Ureter (tissue), 1 donor: ENCODE measurements at regions not wholly inside any gene's neighbourhood (a gene's known extent, or its start where the extent isn't known, plus 50 kb on each side); places are given as distances from the start of the nearest gene placed in this dataset.

Source experiments
- DNase-seq: peaks from one replicate; pipeline ENCODE4 v3.0.0-alpha.2; 2020; ENCODE audit warnings: low spot score
- donor health status: DM: yes; HTN: yes; CAD: no.

DNA sequence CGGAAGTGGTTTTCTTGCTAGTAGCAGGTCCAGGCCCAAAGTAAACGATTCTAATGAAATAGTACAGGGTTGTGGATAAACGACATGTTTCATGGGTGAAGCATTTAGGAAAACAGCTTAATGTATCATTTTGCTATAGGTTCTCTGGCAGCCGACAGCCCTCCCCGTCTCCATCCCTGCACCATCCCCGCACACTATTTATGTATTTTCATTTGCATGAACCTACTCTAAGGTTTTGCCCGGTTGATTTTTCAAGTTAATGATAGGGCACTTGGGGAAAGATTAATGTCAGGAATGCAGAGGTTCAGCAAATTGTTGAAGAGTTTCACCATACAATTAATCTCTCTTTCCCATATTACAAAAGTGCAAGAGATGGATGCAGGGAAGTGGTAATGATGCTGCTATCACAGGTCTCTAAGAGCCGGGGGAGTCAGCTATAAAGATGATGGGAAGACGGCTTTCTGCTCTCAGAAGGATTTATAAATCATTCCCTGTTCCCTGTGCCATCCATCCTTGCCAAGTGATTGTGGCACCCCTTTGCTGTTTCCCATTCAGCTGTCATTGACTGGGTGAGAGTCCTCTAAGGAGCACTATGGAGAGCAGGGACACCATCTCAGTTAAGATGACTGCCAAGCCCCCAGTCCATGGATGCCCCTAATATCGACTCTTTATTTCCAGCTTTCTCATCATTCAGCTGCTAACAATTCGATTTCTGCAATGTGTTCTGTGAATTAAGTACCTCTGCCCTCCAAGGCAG is 186.3 kb downstream of the IRS2 start:
- DNase-seq, result no peak

DNA sequence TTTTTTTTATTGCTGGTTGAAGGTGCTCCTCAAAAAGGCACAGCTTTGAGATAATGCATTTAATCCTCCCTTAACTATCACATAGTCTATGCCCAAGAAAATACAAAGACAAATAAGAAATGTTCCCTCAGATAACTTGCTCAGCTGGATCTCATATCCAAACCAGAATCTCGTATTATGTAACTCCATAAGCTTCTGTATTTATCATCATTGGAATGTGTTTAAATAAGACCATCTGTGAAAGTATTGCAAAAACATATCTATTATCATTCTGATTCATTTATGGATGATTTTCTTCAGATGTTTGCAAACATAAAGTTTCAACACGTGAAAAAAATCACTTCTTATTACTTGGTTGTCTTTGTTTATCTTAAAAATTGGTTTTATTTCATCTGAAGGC is 190.9 kb downstream of the IRS2 start:
- DNase-seq, result no peak

DNA sequence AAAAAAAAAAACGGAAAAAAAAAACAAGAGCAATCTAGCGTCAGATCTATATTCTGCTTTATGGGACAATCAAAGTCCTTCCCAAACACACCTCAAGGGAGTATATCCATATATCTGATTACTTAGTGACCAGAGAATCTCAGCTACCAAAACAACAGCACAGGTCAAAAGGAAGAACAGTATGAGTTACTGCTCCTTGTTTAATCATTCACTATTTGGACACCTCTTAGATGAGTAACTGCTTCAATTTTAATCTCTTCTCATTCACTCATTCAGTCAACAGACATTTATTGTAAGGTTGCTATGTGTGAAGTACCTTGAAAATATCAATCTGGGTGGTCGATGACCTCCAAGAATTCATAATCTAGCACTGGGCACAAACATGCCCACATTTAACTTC is 193.2 kb downstream of the IRS2 start:
- DNase-seq, result no peak

DNA sequence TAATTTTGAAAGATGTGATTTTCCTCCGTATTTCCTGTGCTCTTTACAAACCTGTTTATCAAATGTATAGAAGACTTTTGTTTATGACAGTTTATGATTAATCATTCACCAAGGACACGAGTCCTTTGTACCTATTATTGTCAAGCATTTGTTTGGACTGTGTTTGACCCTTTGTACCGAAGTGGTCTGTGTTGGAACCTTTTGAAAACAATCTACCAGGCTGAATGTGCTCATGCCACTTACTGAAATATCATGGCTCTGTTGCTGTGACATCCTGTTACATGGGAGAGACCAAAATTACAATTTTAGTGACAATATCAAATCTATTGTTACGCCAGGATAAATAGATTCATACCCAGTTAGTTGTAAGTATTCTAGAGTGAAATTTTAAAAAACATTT is 193.6 kb downstream of the IRS2 start:
- no peak for DNase-seq

DNA sequence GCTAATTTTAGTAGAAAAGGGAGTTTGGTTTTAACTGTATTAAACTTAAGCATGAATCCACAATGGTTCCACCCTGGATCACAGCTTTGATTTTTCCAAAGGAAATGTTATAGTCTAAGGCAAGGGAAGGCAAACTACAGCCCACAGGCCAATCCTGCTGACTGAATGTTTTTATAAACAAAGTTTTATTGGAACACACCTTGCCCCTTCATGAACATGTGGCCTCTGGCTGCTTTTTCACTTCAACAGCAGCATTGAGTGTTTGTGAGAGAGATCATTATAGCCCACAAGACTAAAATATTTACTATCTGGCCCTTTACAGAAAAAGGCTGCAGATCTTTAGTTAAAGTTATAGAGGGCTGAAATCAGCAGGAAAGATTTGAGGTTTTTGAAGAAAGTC is 198.7 kb downstream of the IRS2 start:
- no peak for DNase-seq

DNA sequence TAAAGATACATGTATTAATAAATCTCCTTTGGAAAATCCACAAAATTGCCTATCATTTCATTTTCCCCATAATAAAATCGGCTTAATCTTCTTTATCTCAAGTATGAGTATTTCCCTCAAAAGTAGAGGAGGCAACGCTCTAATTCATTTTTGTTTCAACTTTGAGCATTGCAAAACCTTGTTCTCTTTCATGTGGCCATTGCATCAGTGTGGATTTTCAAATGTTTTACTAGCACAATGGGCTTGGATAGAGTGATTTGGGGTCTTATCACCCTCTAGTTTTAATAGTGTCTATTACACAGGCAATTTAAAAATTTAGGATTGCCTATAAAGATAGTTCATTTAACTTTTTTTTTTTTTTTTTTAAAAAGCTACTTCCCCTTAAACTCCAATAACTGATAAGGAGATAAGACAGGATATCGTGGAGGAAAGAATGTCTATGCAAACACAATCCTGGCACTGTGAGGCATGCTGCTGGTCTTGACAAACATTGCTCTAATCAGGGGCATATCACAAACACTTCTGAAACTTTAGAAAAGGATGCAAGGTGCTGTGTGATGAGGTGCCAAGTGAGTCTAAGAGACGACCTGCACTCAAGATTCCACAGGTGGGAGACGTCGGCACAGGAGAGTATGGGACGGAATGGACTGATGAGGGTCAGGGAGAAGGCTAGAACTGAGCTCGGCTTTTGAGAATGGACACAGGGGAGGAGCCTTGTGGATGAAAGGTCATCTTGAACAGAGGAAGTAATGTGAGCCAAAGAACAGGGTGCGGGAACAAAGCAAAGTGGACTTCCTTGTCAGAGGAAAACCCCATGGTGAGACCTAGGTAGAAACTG is 199.7 kb downstream of the IRS2 start:
- no peak for DNase-seq

DNA sequence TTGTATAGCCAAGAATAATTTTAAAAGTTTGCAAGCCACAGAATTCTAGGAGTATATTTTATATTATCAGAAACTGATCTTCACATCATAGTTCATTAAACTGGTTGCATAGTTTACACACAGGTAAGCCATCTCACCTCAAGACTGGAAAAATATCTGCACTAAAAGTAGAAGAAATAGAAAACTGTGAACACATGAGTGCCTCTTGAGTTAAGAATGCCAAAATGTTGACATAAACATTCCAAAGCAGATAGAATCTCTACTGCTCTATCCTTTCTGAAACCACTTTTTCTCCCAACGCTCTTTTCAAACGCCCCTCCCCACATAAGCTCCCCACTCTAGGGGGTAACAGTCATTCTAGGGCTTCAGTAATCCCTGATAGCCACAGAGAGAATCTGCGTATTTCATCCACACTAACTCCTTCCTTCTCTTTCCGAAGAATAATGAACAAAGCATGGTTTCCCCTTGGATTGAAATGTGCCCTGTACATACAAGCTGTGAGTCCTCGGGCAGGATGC is 201.5 kb downstream of the IRS2 start:
- DNase-seq, result no peak

DNA sequence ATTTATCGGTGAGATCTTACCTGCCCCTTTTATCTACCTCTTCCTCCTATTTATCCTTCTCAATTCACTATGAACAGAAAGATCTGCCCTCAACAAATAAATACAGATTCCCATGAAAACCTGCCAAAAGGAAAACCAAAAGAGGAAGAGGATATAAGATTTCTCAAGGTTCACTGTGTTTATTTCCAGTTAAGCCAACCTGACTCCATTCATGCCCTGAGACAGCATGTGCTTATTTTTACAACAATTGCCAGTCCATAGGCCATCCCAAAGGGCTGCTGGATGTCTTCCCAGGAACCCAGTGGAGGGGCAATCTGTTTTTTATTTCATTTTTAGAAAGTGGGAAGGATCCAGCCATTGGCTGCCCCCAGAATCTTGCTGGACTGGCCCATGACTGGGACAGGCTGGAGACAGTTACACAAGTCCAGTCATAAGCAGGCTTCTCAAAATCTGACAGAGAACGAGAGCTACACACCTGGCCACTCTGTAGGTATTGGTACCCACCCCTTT is 209.1 kb downstream of the IRS2 start:
- no peak for DNase-seq

DNA sequence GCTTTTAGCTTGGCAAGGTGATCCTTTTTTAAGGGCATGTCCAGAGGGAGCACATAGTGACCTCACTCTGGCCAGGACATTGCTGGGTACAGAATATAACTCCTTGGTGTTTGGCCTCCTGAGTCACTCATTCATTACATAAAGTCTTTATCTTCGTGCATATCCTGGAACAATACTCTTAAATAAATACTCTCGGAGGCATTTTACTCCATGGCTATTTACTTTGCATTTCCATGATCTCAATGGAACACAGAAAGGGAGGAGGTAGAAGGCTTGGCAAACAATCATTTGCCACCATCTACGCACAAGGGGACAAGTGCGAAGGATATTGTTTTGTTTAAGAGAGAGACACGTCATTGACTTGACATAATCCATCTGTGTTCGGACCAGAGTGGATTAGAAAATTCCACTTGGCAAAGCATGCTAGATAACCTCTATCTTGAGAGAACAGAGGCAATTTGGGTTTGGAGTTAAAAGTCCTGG is 210.0 kb downstream of the IRS2 start:
- DNase-seq, result no peak

DNA sequence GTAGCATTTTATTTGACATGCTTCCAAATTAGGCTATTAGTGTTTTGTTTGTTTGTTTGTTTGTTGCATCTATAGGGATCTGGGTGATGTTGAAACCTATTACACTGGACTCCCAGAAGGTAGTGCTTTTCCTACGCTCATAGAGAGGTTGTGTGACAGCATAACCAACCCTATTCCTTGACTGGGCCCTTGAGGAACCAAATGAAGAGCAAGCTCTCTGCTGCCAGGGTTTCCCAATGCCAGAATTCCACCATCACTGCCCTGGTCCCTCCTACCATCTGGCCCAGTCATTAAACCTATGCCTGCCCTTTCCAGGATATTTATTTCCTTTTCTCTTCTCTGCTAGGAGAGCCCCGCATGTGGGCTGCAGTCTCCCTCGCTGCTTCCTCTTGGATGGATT is 210.6 kb downstream of the IRS2 start:
- DNase-seq, result no peak

DNA sequence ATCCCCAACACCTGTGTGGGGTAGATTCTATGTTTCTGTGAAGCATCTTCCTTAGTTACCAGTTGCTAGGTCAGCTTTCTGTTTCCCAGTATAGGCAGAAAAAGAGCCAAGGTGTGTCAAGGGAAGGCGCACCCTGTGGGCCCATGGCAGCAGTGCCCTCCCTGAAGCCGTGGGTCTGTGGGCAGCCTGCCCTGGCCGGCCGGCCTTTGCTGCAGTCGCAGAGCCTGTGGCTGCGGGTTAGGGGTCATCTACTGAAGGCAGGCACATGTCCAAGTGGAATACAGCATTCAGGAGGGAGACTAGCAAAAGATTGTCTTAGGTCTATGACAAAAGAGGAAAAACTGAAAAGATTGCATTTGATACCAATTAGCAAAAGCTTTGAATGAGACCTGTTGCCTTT is 214.0 kb downstream of the IRS2 start:
- DNase-seq, result no peak

DNA sequence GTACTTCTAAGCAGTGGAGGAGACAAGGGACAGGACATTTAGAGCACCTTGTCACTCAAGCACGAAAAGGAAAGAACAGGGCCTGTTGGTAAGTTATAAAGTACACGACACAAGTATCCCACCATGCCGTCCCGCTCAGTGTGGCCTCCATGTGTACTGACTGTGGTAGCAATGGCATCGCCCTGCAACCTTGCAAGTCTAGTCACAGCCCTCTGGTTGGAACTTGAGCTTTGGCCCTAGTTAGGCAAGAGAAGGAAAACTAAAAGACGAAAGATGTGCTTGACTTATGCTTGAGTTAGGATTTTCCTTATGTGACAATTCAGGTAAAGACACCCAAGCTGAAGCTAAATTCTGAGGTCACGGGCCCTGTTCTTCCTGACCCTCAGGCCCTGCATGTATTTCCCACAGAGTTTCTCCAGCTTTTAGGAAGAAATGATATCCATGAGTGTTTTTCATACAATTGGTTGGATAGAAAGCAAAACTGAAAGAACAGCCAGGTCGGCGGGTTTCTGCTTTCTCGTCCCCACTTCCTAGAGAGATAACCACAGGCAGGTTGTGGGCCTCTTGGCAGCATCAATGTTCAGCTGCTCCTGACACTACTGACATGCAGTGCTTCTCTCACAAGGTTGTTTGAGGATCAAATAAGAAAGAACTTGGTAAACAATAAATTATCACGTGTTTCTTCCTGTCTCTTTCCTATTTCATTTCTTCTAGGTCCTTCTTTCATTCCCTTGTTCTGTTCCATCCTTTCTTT is 216.2 kb downstream of the IRS2 start:
- DNase-seq, result no peak

DNA sequence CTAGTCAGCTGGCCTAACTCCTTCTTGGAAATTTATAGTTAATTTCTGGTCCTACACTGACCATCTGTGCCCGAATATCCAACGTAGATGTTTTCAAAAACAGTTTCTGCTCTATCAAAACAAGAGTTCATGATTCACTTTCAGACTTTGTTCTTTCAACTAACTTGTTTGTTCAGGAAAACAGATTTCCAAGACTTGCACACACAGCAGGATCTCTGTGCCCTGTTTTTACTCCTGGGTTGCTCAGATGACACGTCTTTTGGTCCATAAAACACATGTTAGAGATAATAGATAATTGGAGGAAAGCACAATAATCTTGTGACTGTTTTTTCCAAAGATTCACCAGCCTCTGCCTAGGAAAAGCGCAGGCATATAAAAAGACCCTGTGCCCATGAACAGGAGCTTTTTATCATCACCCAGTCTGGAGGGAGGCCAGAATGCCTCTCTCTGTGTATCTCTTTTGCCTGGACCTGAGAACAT is 218.0 kb downstream of the IRS2 start:
- DNase-seq, result no peak

DNA sequence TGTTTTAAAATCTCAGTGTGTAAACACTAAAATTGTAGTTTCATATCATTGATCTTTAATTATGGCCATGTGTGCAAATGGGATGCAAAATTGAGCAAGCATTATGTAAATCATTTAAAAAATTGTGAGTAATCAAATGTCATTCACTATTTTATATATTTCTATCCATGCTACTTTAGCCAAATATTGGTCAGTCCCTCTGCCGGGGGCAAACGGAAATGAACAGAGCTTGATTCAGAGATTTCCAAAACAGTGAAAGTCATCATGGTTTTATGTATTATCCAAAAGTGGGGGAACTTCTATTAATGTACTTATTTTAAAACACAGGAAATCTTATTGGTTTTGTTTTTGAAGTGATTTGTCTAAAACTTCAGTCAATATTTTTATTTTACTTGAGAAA is 219.1 kb downstream of the IRS2 start:
- DNase-seq, result no peak

DNA sequence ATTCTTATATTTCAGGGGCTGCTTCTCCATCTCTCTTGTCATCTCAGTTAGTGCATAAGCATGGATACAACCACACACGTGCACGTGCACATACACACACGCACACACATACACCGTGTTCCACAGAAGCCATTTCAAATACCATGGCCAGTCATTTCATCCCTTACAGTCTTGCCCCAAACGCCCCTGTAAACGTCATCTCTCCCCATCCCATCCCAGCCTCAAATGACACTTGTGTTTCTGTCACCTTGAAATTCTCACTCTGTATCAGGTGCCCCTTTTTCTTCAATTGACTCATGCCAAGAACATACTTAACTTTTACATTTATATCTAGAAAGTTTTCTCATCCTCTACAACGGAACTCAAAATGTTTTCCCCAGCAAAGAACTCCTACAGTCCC is 220.5 kb downstream of the IRS2 start:
- no peak for DNase-seq

DNA sequence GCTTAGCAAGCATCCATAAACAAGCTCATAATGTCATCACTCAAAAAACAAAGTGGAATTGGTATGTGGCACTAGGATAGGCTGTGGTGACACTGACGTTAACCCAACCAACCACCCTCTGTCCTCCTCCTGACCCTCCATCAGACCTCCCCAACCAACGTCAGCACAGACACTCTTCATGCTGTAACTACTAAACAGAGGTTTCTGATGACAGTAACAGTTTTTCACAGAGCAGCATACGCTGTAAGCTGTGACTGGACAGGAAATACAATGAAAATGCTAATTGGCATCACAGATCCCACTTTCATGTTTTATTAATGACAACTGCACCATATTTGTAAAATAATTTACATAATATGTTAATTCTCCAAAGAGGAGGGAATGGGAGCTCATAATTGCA is 238.0 kb downstream of the IRS2 start:
- DNase-seq, result no peak

DNA sequence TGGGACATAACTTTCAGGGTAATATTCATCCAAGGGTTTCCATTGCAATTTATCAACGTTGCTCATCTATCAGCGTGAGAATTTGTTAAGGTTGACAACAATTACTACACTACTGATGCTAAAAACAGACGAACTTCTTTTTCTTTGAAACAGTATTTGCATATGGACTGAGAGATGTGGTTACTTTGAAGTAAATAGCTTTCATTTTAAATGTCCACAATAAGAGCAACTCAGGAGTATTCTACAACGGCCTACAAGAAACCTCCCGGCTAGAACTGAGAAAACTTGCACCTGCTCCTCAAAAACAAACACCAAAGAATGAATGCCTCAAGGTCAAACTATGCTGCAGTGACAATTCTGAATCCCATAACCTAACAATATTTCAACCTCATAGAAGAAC is 238.4 kb downstream of the IRS2 start:
- DNase-seq, result no peak

DNA sequence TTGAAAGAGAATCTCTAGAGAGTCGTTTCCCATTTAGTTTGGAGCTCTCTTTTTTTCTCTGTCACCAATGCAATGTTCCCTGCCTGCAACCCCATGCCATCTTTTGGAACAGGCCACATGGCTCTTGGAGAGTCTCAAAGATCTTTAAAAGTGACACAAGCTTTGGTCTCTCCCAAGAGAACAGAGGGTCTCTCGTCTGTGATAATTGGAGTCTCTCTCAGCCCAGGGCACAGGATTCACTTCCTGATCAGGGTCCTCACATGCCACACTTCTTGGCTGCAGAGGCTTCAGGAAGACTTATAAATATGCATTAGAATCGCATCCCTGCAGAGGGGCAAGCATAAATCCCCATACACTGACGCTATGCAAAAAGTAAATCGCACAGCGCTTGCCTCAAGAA is 240.5 kb downstream of the IRS2 start:
- no peak for DNase-seq

DNA sequence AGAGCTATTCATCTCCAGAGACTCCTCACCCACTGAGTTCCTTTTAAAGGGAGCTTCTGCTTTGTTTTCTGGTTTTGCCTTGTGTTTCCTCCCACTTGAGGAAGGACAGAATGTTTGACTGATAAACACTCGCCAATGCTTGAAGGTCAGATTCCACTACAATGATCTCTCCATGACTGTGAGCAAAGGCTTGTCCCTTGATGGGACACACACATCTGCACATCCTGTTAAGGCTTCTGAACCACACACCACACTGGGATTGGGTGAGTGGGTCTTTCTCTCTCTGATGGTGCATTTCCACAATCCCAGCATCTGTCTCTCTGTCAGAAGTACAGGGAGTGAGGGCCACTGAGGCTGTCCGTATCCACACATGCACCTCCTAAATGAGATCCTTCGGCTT is 245.3 kb downstream of the IRS2 start:
- no peak for DNase-seq

DNA sequence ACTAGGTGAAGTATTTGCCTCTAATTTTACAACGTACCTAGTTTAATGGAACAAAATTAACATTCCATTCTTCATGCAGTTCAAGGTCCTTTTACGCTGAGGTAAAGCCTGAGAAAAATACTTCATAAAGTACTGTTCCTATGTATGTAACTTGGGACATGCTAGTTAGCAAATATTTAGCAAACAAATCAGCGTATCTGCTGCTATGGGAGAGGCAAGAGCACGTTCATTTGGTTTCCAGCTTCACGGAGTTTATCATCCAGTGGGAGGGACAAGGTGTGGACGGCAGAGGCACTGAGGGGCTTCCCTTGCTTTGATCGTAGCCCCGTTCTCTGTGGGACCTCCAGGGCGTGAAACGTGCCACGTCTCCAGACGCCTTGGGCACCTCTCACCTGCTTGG is 248.8 kb downstream of the IRS2 start:
- no peak for DNase-seq

DNA sequence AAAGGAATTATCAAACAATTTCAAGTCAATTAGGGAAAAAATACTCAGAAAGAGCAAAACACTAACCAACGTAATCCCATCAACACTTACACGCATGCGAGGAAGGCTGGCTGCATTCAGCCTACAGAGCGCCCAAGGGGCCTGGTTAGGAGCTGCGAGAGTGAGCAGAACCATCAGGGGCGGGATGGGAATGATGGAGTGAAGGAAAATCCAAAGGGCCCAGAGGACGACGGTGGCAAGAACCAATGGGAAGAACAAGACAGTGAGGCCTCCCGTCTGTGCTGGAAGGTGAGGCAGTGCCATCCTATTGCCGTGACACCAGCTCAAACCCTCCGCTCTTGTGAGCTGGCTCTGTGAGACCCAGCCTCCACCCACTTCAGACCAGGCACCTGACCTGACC is 253.0 kb downstream of the IRS2 start:
- DNase-seq, result no peak

DNA sequence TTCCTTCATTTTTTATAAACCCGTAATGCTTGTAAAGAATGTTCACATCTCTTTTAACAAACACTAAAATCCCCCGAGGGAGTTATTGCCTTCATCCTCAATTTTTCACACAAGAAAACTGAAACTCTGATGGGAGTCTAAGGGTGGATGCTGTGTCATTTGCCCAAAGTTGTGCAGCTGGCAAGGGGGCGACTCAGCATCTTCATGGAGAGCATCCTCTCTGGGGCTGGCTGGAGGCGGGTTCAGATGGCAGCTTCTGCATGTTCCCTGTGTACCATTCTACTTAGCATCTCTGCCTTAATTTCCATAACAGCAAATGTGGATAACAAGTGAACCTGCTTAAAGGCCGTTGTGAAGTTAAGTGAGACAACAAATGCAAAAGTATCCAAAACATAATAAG is 256.4 kb downstream of the IRS2 start:
- DNase-seq, result no peak
